ENCODE measurements at regions not wholly inside any gene's neighbourhood (a gene's known extent, or its start where the extent isn't known, plus 50 kb on each side); places are given as distances from the start of the nearest gene placed in this dataset.

DNA sequence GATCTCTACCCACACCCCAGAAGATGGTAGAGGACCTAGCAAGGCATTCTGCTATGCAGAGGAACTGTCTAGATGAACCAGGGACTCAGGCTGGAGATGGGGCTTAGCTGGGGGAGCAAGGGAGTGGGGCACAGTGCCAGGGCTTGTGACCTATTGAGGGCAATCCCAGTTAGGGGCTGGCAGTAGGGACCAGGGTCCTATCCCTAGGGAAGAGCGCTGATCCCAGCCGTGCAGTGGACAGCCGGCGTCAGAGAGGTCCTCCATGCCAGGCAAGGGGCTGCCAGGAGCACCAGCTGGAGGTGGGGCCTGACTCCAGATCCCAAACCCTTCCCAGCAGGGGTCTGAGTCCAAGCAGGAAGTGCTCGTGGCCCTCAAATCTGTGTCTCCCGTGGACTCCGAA is 52.7 kb upstream of the NEURL1B start:
- BruUV-seq (replicated peaks), result no TSS peak
- intact Hi-C loops (cut with micrococcal nuclease; ENCODE audit: unreplicated experiment), result no loop called here
- Histone ChIP-seq H3K27ac (ENCODE audit: low read length) (no peak overlapping the region), H3K27me3 (ENCODE audit: control insufficient read depth, insufficient read depth, low read length) (peaks cover 4% of the 10 kb centered on the region), H3K4me1 (ENCODE audit: control insufficient read depth, insufficient read depth, low read length) (no peaks in the 10 kb centered on the region), H3K4me3 (ENCODE audit: low read depth in 2 of 2, low read length in 2 of 2) (no peak overlapping the region), H3K9me3 (ENCODE audit: control insufficient read depth, insufficient read depth, low read depth, low read length) (no peaks in the 10 kb centered on the region), H3K36me3 (ENCODE audit: control insufficient read depth, insufficient read depth, low read length) (no peaks in the 10 kb centered on the region)
- in situ Hi-C loops (cut with HindIII; ENCODE audit: low pct_unique_long_range_greater_than_20kb, low sequenced_read_pairs), result no loop called here
- POLR2A ChIA-PET, result no interaction called here
- DNase-seq (ENCODE audit: low read depth, low spot score) (no peak), ATAC-seq (no peak)
- TF ChIP-seq POLR2AphosphoS5 (IDR thresholded peaks at IDR 0.05; ENCODE audit: low read depth, low read length) (no peak), SIN3A (IDR thresholded peaks at IDR 0.05; ENCODE audit: borderline replicate concordance, insufficient read depth, low read depth, low read length) (no peak), TCF7L2 (IDR thresholded peaks at IDR 0.05; ENCODE audit: low read depth, low read length) (no peak)
- TF ChIP-seq, protein P1, sequence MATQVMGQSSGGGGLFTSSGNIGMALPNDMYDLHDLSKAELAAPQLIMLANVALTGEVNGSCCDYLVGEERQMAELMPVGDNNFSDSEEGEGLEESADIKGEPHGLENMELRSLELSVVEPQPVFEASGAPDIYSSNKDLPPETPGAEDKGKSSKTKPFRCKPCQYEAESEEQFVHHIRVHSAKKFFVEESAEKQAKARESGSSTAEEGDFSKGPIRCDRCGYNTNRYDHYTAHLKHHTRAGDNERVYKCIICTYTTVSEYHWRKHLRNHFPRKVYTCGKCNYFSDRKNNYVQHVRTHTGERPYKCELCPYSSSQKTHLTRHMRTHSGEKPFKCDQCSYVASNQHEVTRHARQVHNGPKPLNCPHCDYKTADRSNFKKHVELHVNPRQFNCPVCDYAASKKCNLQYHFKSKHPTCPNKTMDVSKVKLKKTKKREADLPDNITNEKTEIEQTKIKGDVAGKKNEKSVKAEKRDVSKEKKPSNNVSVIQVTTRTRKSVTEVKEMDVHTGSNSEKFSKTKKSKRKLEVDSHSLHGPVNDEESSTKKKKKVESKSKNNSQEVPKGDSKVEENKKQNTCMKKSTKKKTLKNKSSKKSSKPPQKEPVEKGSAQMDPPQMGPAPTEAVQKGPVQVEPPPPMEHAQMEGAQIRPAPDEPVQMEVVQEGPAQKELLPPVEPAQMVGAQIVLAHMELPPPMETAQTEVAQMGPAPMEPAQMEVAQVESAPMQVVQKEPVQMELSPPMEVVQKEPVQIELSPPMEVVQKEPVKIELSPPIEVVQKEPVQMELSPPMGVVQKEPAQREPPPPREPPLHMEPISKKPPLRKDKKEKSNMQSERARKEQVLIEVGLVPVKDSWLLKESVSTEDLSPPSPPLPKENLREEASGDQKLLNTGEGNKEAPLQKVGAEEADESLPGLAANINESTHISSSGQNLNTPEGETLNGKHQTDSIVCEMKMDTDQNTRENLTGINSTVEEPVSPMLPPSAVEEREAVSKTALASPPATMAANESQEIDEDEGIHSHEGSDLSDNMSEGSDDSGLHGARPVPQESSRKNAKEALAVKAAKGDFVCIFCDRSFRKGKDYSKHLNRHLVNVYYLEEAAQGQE (IDR thresholded peaks at IDR 0.05; ENCODE audit: insufficient read depth in 1 of 2, low read depth in 2 of 2, low read length in 1 of 2), result no peak
- TF ChIP-seq, protein P2, sequence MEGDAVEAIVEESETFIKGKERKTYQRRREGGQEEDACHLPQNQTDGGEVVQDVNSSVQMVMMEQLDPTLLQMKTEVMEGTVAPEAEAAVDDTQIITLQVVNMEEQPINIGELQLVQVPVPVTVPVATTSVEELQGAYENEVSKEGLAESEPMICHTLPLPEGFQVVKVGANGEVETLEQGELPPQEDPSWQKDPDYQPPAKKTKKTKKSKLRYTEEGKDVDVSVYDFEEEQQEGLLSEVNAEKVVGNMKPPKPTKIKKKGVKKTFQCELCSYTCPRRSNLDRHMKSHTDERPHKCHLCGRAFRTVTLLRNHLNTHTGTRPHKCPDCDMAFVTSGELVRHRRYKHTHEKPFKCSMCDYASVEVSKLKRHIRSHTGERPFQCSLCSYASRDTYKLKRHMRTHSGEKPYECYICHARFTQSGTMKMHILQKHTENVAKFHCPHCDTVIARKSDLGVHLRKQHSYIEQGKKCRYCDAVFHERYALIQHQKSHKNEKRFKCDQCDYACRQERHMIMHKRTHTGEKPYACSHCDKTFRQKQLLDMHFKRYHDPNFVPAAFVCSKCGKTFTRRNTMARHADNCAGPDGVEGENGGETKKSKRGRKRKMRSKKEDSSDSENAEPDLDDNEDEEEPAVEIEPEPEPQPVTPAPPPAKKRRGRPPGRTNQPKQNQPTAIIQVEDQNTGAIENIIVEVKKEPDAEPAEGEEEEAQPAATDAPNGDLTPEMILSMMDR (IDR thresholded peaks at IDR 0.05), result no peak
- CTCF ChIA-PET, result no interaction called here

DNA sequence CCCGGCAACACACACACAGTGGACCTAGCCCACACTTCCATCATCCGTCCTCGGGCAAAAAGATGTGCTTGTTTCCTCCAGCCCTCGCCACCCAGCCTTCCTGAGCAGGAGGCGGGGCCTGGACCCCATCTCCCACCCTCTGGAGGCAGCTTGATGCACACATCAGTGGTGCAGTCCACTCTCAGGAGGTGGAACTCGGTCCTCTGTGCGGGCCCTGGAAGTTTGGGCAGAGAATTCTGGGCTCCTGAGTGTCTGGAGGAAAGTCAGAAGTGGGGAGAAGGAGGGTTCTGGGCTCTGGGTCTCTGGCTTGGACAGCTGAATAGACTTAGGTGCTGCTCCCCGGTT is 54.0 kb upstream of the NEURL1B start:
- intact Hi-C loops (cut with micrococcal nuclease; ENCODE audit: unreplicated experiment), result no loop called here
- in situ Hi-C loops (cut with HindIII; ENCODE audit: low pct_unique_long_range_greater_than_20kb, low sequenced_read_pairs), result no loop called here
- CTCF ChIA-PET, result interaction anchor here (0.6 to 0.8 kb wide), 2 partner anchors 87 to 495 kb away, joined by 3 to 10 read pairs; no protein-coding TSS in a partner anchor

DNA sequence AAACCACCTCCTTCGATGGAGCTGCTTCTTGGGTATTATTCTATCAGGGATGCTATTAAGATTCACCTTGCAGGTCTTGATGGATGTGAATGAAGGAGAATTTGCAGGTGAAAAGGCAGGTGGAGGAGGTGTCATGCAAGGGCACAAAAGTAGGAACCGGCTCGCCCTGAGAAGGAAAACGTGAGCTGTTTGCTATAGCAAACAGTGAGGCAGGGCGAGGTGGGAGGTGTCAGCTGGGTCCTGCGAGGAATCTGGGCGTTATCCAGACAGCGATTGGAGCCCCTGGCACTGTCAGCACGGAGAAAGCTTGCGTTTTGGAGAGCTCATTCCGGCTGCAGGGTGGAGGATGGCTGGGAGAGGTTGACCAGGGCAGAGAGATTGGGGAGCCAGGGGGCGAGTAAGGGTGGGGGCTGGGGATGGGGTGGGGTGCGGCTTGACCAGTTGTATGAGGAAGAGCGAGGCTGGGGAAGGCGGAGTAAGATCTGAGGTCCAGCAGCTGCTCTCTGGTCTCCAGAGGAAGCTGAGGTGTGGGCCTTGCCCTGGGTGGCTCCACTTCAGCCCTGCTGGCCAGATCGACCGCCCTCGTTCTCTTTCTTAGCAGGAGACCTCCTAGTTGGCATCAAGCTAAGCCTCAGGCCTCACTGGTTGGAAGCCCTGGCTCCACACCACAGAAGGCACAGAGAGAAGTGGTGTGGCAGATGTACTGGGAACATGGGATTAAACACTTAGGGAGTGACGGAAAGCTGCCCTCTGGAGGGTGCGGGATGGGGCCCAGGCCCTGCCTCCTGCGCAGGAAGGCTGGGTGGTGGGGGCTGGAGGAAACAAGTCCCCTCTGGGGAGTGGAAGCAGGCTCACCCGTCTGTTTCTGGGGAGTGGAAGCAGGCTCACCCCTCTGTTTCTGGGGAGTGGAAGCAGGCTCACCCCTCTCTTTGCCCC is 54.7 kb upstream of the NEURL1B start:
- intact Hi-C loops (cut with micrococcal nuclease; ENCODE audit: unreplicated experiment) (no loop called here), in situ Hi-C loops (cut with HindIII; ENCODE audit: low pct_unique_long_range_greater_than_20kb, low sequenced_read_pairs) (no loop called here)
- ChIA-PET CTCF (interaction anchor here (0.6 to 0.8 kb wide), 2 partner anchors 88 to 495 kb away, joined by 3 to 10 read pairs; no protein-coding TSS in a partner anchor), POLR2A (interaction anchor here (0.6 kb wide), 1 partner anchor 268 kb away, joined by 3 read pairs; no protein-coding TSS in a partner anchor)
- TF ChIP-seq SIN3A (IDR thresholded peaks at IDR 0.05; ENCODE audit: borderline replicate concordance, insufficient read depth, low read depth, low read length), result no peak
- no peak for TF ChIP-seq POLR2AphosphoS5 (IDR thresholded peaks at IDR 0.05; ENCODE audit: low read depth, low read length)
- TF ChIP-seq, protein P1 (IDR thresholded peaks at IDR 0.05; ENCODE audit: insufficient read depth in 1 of 2, low read depth in 2 of 2, low read length in 1 of 2), result no peak
- TF ChIP-seq, protein P2 (IDR thresholded peaks at IDR 0.05), result no peak
- TF ChIP-seq TCF7L2 (IDR thresholded peaks at IDR 0.05; ENCODE audit: low read depth, low read length), result no peak
- Histone ChIP-seq H3K4me3 (ENCODE audit: low read depth in 2 of 2, low read length in 2 of 2) (no peak overlapping the region), H3K4me1 (ENCODE audit: control insufficient read depth, insufficient read depth, low read length) (no peaks in the 10 kb centered on the region), H3K27me3 (ENCODE audit: control insufficient read depth, insufficient read depth, low read length) (peaks cover 4% of the 10 kb centered on the region), H3K27ac (ENCODE audit: low read length) (no peak overlapping the region), H3K36me3 (ENCODE audit: control insufficient read depth, insufficient read depth, low read length) (no peaks in the 10 kb centered on the region), H3K9me3 (ENCODE audit: control insufficient read depth, insufficient read depth, low read depth, low read length) (no peaks in the 10 kb centered on the region)
- ATAC-seq (peak; percentile 53; the same call in 1 of the 2 replicates), DNase-seq (ENCODE audit: low read depth, low spot score) (no peak)
- no TSS peak for BruUV-seq (replicated peaks)

More for the DNA sequence above, 54.0 kb upstream of the NEURL1B start:
- Histone ChIP-seq H3K4me1 (ENCODE audit: control insufficient read depth, insufficient read depth, low read length) (no peaks in the 10 kb centered on the region), H3K9me3 (ENCODE audit: control insufficient read depth, insufficient read depth, low read depth, low read length) (no peaks in the 10 kb centered on the region), H3K36me3 (ENCODE audit: control insufficient read depth, insufficient read depth, low read length) (no peaks in the 10 kb centered on the region), H3K4me3 (ENCODE audit: low read depth in 2 of 2, low read length in 2 of 2) (no peak overlapping the region), H3K27ac (ENCODE audit: low read length) (no peak overlapping the region), H3K27me3 (ENCODE audit: control insufficient read depth, insufficient read depth, low read length) (peaks cover 4% of the 10 kb centered on the region)
- no TSS peak for BruUV-seq (replicated peaks)
- no peak for ATAC-seq
- DNase-seq (ENCODE audit: low read depth, low spot score), result no peak
- POLR2A ChIA-PET, result no interaction called here
- no peak for TF ChIP-seq TCF7L2 (IDR thresholded peaks at IDR 0.05; ENCODE audit: low read depth, low read length)

Data from Panc1 (cell line).